KBM-7 (cell line): ENCODE measurements at regions not wholly inside any gene's neighbourhood (a gene's known extent, or its start where the extent isn't known, plus 50 kb on each side); places are given as distances from the start of the nearest gene placed in this dataset.
"Not testable (repeated sequence)": the region's sequence is repeated elsewhere in the genome, so short reads cannot be mapped to it uniquely, and the experiment has no call there.

ENCODE experiments used
- DNase-seq: peaks from one replicate; pipeline ENCODE4 v3.0.0-alpha.2; 2015
- in situ Hi-C: fragments of 300-500 bp; cut with MboI; formaldehyde crosslinking; loops from 2 replicates; pipeline ENCODE4 v1.14.3; 2020; ENCODE audit warnings: low sequenced_read_pairs, low pct_unique_long_range_greater_than_20kb, mixed read lengths

DNA sequence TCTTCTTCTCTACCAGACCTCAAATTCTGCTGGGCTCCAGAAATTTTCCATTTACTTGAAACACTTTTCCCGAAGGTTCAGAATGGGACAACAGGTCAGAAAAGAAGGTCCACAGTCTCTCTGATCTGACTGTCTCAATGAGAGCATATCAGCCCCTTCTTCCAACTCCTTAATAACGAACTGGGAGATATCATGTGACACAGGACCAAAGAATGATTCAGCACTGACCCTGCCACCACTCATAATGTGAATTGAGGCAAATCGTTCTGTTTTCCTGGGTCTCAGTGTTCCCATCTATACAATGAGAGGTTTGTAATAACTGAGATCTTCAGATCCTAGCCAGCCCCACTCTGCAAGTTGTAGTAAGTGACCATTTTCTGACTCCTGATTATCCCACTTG, 500.5 kb downstream of the NTRK3 start:
- in situ Hi-C loops, result no loop called here
- no peak for DNase-seq

- no peak for DNase-seq
- in situ Hi-C loops, result no loop called here
Observed at GRCh38 chr15:87755226-87755625, 501.3 kb downstream of the NTRK3 start.

DNA sequence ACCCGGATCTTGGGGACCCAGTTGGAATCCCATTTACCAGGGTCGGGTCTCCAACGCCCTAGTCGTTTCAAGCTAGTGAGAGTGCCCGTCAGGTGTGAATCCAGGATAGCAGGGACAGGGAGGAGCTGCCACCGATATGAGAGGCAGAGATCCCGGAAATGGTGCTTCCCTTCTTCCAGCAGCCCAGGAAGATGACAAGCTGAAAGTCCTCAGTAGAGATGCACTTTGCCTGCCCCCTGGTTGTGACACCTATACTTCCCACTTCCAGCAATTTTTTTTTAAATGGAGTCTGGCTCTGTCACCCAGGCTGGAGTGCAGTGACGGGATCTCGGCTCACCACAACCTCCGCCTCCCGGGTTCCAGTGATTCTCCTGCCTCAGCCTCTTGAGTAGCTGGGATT, 503.0 kb downstream of the NTRK3 start:
- in situ Hi-C loops, result no loop called here
- no peak for DNase-seq

- DNase-seq, result no peak
- in situ Hi-C loops, result no loop called here
Observed at GRCh38 chr15:87752250-87752951, 504.1 kb downstream of the NTRK3 start.

GRCh38 chr15:87748483-87748882, 508.1 kb downstream of the NTRK3 start:
- no peak for DNase-seq
- in situ Hi-C loops, result no loop called here

DNA sequence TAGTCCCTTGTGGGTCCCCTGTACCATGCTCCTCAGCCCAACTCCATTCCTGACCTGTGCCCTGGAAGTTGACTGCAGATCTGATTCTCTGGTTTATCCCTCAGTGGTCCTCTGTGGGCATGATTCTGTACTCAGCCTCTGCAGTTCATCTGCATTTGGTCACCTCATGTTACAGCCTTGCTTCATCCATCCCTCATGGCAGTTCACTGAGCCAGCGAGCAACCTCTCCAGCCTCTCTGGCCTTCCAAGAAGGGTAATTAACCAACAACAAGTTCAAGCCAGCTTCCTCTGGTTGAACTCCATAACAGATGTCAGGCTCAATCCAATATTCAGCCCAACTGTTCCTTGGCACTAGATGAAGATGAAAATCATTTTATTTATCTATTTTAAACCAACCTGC, 509.5 kb downstream of the NTRK3 start:
- no peak for DNase-seq
- in situ Hi-C loops, result no loop called here

DNA sequence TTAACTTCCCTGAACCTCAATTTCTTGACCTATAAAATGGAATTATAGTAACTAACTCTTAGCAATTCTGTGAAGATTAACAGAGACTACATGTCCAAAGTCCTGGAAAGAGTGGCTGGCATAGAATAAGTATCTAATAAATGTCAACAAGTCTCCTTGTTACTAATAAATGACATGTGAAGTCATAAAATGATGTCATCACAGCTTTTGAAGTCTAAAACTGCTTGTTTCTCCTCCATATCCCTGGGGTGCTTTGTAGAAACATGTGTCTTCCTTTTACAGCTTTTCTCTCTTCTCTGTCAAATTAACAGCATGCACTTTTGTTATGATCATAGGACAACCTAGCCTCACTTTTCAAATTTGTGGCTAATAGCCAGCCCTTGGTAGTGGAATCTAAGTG, 510.2 kb downstream of the NTRK3 start:
- DNase-seq, result no peak
- in situ Hi-C loops, result no loop called here

DNA sequence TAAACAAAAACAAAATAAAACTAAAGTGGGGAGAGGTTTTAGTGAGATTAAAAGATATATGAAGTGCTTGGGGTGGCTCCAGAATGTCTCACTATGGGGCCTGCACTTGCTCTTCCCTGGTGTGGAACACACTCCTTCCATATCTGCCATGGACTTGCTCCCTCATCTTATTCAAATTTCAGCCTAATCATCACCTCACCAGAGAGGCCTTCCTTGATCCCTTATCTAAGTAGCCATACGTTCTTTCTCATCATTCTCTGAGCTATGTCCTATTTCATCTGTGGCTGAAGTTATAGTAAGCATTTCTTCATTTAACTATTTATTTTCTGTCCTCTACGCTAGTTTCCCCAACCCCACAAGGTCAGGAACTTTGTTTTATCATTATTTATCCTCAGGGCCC, 511.7 kb downstream of the NTRK3 start:
- in situ Hi-C loops, result no loop called here

DNA sequence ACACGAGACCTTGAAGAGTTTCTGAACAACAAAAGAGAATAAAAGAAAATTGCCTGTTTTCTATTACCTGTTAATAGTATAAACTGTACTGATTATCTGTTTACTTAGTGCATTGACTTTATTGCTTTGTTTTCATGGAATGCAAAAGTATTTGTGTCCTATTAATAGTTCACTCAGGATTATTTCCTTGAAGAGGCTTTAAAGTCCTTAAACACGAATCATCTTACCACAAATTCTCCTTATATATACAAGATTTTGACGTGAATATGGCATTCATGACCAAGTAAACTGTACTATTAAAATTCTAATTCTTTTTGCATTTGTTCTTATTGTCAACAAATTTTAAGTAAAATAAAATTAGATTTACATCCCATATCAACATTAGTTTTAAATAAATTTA, 513.0 kb downstream of the NTRK3 start:
- in situ Hi-C loops, result no loop called here
- DNase-seq, result no peak

More for the DNA sequence above, 511.7 kb downstream of the NTRK3 start:
- DNase-seq, result no peak

DNA sequence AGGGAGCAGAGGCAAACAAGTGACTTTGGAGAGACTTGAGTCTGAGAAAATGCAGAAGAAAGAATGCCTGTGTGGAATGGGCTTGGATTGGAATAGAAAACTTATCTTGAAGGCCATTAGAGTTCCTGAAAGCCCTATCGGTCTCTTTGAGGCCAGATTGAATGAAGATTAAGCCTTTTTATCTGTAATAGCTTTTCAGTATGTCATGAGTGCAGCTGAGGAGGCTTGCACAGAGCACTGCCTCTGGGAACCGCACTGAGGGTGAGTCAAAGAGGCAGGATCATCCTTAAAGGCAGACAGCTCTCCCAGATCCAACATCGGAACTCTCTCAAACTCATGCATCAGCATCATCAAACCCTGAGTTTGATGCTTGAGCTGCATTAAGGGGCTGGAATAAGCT, 515.2 kb downstream of the NTRK3 start:
- DNase-seq, result no peak
- in situ Hi-C loops, result no loop called here

GRCh38 chr15:87740655-87741344, 515.7 kb downstream of the NTRK3 start:
- DNase-seq, result no peak
- in situ Hi-C loops, result no loop called here

DNA sequence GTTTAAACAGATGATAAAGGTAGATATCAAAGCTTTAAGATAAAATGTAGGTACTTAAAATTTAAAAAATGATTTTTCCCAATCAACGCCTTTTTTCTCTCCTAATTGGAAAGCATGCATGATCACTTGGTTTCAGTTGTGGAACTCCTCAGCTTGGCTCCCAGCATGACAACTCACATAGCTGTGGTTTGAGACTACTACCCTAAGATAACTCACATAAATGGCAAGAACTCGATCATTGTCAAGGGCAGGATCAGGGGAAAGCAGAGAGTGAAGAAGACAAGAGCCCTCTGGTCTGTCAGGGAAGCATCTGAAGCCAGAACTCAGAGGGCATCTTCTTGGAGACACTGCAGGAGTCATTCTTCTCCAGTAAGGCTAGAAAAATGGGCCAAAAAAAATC, 516.7 kb downstream of the NTRK3 start:
- in situ Hi-C loops, result no loop called here
- no peak for DNase-seq

DNA sequence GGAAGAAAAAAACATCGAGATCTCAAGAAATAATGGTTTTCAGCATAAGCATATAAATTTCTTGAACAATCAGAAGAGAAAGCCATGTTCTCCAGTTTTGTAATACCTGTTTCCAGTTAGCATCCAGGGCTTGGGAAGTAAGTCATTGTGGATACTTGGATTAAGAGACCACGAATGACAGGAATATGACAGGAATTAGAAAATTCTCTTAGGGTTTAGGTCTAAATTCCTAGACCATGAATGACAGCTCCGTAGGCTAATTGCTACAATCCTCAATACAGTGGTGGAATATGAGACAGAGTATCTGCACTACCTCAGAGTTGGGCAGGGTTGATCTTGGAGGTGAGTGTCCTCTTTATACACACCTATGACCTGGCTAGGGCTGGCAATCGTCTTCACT, 517.5 kb downstream of the NTRK3 start:
- in situ Hi-C loops, result no loop called here
- no peak for DNase-seq

DNA sequence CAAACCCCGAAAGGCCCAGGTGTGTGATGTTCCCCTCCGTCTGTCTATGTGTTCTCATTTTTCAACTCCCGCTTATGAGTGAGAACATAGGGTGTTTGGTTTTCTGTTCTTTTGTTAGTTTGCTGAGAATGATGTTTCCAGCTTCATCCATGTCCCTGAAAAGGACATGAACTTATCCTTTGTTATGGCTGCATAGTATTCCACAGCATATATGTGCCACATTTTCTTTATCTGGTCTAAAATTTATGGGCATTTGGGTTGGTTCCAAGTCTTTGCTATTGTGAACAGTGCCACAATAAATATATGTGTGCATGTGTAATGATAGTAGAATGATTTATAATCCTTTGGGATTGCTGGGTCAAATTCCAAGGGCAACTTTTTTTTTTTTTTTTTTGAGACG, 519.1 kb downstream of the NTRK3 start:
- DNase-seq, in situ Hi-C loops: not testable (repeated sequence)

DNA sequence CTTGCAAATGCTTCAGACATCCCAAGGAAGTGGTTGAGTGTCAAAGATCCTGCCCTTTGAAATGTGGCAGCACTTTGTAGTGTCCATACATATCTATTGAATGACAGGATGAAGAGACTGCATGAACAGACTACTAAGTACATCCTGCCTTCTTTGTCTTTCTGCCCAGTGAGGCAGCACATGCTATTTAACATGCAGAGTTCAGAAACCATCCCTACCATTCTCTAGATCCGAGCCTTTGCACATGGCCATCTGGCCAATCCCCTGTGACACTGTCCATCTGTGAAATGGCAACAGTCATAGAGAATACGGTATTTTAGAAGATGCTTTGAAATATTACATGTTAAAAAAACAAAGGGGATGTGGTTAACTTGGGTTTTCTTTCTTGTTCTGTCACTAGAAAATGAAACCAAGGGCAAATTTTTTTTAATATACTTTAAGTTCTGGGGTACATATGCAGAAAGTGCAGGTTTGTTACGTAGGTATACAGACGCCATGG, 519.6 kb downstream of the NTRK3 start:
- in situ Hi-C loops, result no loop called here
- DNase-seq, result no peak

- in situ Hi-C loops, result no loop called here
- DNase-seq, result no peak
Observed at GRCh38 chr15:87736401-87736800, 520.1 kb downstream of the NTRK3 start.

GRCh38 chr15:87735522-87735921, 521.0 kb downstream of the NTRK3 start:
- in situ Hi-C loops, result no loop called here
- DNase-seq, result no peak

GRCh38 chr15:87734571-87735373, 521.8 kb downstream of the NTRK3 start:
- no peak for DNase-seq
- in situ Hi-C loops, result no loop called here

DNA sequence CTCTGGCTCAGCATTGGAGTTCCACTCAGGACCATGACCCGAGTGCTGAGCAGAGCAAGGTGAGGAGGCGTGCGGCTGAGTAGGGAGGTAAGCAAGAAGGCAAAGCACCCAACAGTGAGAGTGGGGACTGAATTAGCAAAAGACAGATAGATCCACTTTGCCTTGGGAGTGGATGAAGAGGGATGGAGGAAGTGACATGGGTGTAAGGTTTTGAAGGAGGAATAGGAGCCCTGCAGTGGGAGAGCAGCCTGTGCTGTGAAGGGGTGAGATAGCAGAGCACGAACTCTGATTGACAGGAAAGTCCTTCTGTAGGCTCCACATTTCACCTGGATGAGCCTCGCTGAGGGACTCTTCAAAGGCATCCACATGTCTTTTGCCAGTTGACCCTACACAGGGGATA, 522.6 kb downstream of the NTRK3 start:
- in situ Hi-C loops, result no loop called here
- no peak for DNase-seq

GRCh38 chr15:87733541-87733941, 523.0 kb downstream of the NTRK3 start:
- no peak for DNase-seq
- in situ Hi-C loops, result no loop called here
